Thoracic aorta (tissue), 2 donors: ENCODE measurements at regions not wholly inside any gene's neighbourhood (a gene's known extent, or its start where the extent isn't known, plus 50 kb on each side); places are given as distances from the start of the nearest gene placed in this dataset.

ENCODE experiments used
- ATAC-seq: fragments of 150-250 bp; one replicate; pipeline ENCODE4 v1.8.0; 2017; ENCODE audit warnings: low read depth; ENCODE audit not compliant: insufficient number of reproducible peaks, low FRiP score
- DNase-seq: peaks from one replicate; pipeline ENCODE4 v3.0.0-alpha.2; 2020; ENCODE audit warnings: low spot score
- H3K27ac ChIP-seq, 2 donors: fragments of 200-600 bp; sonication (generic); 1 replicate in 1 of 2; 2 replicates in 1 of 2; pipeline ENCODE4 v1.5.1; 2016; ENCODE audit warnings: mild to moderate bottlenecking in 2 of 2, moderate library complexity in 2 of 2
- H3K27me3 ChIP-seq: fragments of 200-600 bp; sonication (generic); replicated peaks from 2 replicates; pipeline ENCODE4 v1.6.0; 2016; ENCODE audit warnings: mild to moderate bottlenecking; ENCODE audit not compliant: insufficient read depth
- H3K36me3 ChIP-seq: fragments of 200-600 bp; sonication (generic); one replicate; pipeline ENCODE4 v1.5.1; 2016
- H3K4me1 ChIP-seq, 2 donors: fragments of 200-600 bp; sonication (generic); 1 replicate in 1 of 2; 2 replicates in 1 of 2; pipeline versions ENCODE4 v1.5.1 to v1.6.0; 2016; ENCODE audit warnings: low read depth in 2 of 2, mild to moderate bottlenecking in 1 of 2; ENCODE audit not compliant: control insufficient read depth in 1 of 2
- H3K4me3 ChIP-seq: fragments of 200-600 bp; sonication (generic); 2 replicates; pipeline ENCODE4 v1.5.1; 2016; ENCODE audit warnings: mild to moderate bottlenecking
- H3K9me3 ChIP-seq: fragments of 200-600 bp; sonication (generic); 2 replicates; pipeline ENCODE4 v1.5.1; 2016
- TF ChIP-seq, protein P1 (sequence below): fragments of 200-600 bp; sonication (generic); IDR thresholded peaks from one replicate; pipeline ENCODE4 v1.5.1; 2019; ENCODE audit warnings: antibody characterized with exemption

DNA sequence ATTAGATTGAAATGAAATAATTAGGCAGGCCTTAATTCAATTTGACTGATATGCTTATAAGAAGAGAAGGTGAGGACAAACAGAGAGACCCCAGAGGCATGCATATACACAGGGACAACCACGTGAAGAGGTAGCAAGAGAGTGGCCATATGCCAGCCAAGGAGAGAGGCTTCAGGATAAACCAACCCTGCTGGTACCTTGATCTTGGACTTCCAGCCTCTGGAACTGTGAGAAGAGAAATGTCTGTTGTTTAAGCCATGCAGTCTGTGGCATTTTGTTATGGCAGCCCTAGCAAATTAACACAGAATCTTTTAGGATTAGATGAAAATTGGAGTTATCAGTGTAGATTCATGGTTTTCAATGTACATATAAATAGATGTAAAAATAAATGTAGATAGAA, 120.1 kb downstream of the KCTD15 start:
- Histone ChIP-seq H3K9me3 (no peaks in the 10 kb centered on the region), H3K36me3 (no peaks in the 10 kb centered on the region), H3K4me3 (no peak overlapping the region), H3K4me1 (no peaks in the 10 kb centered on the region), H3K27ac (no peak overlapping the region), H3K27me3 (no peaks in the 10 kb centered on the region)
- no peak for ATAC-seq
- TF ChIP-seq, protein P1, sequence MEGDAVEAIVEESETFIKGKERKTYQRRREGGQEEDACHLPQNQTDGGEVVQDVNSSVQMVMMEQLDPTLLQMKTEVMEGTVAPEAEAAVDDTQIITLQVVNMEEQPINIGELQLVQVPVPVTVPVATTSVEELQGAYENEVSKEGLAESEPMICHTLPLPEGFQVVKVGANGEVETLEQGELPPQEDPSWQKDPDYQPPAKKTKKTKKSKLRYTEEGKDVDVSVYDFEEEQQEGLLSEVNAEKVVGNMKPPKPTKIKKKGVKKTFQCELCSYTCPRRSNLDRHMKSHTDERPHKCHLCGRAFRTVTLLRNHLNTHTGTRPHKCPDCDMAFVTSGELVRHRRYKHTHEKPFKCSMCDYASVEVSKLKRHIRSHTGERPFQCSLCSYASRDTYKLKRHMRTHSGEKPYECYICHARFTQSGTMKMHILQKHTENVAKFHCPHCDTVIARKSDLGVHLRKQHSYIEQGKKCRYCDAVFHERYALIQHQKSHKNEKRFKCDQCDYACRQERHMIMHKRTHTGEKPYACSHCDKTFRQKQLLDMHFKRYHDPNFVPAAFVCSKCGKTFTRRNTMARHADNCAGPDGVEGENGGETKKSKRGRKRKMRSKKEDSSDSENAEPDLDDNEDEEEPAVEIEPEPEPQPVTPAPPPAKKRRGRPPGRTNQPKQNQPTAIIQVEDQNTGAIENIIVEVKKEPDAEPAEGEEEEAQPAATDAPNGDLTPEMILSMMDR, result no peak
- DNase-seq, result no peak

DNA sequence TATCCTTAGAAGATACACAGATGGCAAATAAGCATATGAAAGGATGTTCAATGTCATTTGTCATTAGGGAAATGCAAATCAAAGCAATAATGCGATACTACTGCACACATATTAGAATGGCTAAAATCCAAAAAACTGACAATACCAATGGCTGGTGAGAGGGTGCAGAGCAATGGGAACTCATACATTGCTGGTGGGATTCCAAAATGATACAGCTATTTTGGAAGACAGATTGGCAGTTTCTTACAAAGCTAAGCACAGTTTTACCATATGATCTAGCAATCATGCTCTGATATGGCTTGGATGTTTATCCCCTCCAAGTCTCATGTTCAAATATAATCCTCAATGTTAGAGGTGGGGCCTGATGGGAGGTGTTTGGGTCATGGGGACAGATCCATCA, 122.6 kb downstream of the KCTD15 start:
- Histone ChIP-seq H3K27ac (no peak overlapping the region), H3K4me1 (no peaks in the 10 kb centered on the region), H3K36me3 (no peaks in the 10 kb centered on the region), H3K9me3 (no peaks in the 10 kb centered on the region), H3K4me3 (no peak overlapping the region), H3K27me3 (no peaks in the 10 kb centered on the region)
- ATAC-seq (no peak), DNase-seq (no peak)
- TF ChIP-seq, protein P1, result no peak

DNA sequence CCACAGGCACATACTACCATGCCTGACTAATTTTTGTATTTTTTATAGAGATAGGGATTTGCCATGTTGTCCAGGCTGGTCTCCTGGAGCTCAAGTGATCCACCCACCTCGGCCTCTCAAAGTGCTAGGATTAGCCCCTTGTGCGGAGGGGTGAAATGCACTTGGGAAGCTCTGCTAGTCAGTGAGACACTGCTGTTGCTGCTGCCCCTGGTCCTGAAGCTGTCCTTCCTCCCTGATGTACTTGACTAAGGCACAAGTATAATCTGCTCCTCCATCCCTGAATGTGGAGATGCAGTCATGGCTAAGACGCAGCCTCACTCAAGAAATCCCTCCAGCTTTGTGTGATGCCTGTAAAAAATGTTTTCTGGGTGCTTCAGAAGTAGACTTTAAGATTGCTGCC, 124.5 kb downstream of the KCTD15 start:
- H3K4me1 ChIP-seq, result no peaks in the 10 kb centered on the region
- DNase-seq, result no peak
- no peaks in the 10 kb centered on the region for H3K9me3 ChIP-seq
- TF ChIP-seq, protein P1, result no peak
- no peaks in the 10 kb centered on the region for H3K27me3 ChIP-seq
- H3K36me3 ChIP-seq, result no peaks in the 10 kb centered on the region
- no peak overlapping the region for H3K4me3 ChIP-seq
- no peak overlapping the region for H3K27ac ChIP-seq
- ATAC-seq, result no peak

DNA sequence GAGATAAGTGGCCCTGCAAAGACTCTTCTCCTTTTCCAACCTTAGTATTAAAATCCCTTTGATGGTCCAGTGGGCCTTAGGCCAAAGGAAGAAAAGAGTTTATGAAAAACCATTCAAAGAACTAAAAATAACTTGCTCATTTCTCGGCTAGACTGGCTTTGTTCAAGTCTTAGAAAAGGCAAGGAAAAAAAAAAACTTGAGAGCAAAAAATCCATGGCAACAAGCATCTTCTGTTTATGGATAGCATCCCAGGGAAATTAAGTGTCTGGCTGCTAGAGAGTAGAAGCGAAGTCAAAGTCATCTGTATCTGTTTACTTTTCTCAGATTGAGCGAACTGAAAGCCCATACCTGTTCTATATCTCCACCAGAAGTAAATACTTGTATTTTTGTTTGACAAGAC, 129.6 kb downstream of the KCTD15 start:
- Histone ChIP-seq H3K36me3 (no peaks in the 10 kb centered on the region), H3K4me1 (no peaks in the 10 kb centered on the region), H3K9me3 (no peaks in the 10 kb centered on the region), H3K27ac (no peak overlapping the region), H3K27me3 (no peaks in the 10 kb centered on the region), H3K4me3 (no peak overlapping the region)
- DNase-seq (no peak), ATAC-seq (no peak)
- TF ChIP-seq, protein P1, result no peak

DNA sequence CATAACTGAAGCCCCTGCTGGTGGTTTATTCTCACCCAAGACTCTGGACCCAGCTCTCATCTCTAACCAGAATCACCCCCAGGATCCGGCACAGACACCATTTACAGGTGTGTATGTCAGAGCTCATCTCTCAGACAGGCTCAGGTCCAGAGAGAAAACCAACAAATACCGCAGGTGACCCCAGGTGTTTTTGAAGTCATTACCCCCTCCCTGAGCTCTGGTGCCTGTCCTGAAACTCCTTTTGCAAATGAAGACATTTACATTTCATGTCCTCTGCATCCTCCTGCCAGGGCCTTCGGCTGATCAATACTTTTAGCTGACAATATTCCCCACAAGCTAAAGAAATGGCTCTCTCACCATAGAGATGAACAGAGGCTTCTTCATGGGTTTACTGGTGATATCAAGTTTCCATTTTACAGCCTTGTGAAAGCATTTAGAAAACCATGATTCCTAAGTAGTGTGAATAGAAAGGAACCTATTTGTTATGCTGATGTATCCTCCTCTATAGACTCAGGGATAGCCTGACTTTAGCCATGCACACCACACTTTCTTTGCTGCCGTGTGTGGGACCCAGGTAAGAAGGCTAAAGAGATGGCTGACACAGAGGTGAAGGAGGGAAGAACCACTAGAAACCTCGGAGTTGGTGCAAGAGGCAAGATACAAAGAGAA, 131.3 kb downstream of the KCTD15 start:
- no peak overlapping the region for H3K27ac ChIP-seq
- DNase-seq (no peak), ATAC-seq (no peak)
- TF ChIP-seq, protein P1, result no peak
- H3K36me3 ChIP-seq, result no peaks in the 10 kb centered on the region
- H3K27me3 ChIP-seq, result no peaks in the 10 kb centered on the region
- no peaks in the 10 kb centered on the region for H3K9me3 ChIP-seq
- H3K4me3 ChIP-seq, result no peak overlapping the region
- no peaks in the 10 kb centered on the region for H3K4me1 ChIP-seq
